ENCODE measurements at regions not wholly inside any gene's neighbourhood (a gene's known extent, or its start where the extent isn't known, plus 50 kb on each side); places are given as distances from the start of the nearest gene placed in this dataset.
"Not testable (repeated sequence)": the region's sequence is repeated elsewhere in the genome, so short reads cannot be mapped to it uniquely, and the experiment has no call there.

DNA sequence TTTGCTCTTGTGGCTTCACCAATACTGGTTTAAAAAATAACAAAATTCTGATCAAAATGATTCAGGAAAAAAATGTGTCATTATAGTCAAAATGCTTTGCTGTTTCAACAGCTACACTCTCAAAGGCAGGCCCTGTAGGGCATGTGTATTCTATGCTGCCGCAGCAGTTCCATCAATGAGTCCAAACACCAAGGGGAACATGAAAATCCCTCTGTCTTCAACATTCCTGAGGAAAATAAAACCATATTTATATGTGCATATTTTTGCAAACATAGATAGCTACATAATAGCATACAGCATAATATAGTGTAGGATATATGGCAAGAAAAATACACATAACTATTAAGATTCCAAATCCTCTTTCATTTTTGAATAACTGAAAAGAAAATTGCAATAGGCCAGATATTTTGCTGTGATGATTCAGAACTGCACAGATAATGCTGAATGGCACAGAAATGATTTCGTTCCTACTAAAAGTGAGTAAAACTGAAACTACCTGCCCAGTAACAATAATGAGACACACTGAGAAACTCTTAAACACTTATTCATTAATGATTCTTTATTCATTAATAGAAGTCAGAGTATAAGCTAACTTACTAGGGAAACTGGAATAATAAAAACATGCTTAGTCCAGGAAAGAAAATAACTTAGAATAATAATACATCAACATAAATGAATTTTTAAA is 343.8 kb downstream of the SUCLG1 start:
- Histone ChIP-seq H3K9ac (ENCODE audit: low read length in 2 of 2) (no peak overlapping the region), H3K9me3 (ENCODE audit: control insufficient read depth in 2 of 2, low read length in 2 of 2) (no peaks in the 10 kb centered on the region), H3K4me3 (ENCODE audit: low read length in 2 of 2) (no peak overlapping the region), H3K36me3 (ENCODE audit: control insufficient read depth in 2 of 2, insufficient read depth in 2 of 2, low read length in 2 of 2) (no peaks in the 10 kb centered on the region), H3K4me1 (ENCODE audit: control insufficient read depth, insufficient read depth, low read length) (no peaks in the 10 kb centered on the region), H3K27me3 (ENCODE audit: control insufficient read depth in 1 of 2, insufficient read depth in 2 of 2, low read length in 2 of 2) (no peaks in the 10 kb centered on the region), H3K27ac (ENCODE audit: low read length) (no peak overlapping the region)

DNA sequence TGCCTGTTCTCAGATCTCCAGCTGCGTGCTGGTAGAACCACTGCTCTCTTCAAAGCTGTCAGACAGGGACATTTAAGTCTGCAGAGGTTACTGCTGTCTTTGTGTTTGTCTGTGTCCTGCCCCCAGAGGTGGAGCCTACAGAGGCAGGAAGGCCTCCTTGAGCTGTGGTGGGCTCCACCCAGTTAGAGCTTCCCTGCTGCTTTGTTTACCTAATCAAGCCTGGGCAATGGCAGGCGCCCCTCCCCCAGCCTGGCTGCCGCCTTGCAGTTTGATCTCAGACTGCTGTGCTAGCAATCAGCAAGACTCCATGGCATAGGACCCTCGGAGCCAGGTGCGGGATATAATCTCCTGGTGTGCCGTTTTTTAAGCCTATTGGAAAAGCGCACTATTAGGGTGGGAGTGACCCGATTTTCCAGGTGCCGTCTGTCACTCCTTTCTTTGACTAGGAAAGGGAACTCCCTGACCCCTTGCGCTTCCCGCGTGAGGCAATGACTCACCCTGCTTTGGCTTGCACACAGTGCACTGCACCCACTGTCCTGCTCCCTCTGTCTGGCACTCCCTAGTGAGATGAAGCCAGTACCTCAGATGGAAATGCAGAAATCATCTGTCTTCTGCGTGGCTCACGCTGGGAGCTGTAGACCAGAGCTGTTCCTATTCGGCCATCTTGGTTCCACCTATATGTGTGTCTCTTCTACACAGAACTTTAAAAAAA is 355.1 kb downstream of the SUCLG1 start:
- H3K36me3 ChIP-seq (ENCODE audit: control insufficient read depth in 2 of 2, insufficient read depth in 2 of 2, low read length in 2 of 2); H3K4me1 ChIP-seq (ENCODE audit: control insufficient read depth, insufficient read depth, low read length); H3K4me3 ChIP-seq (ENCODE audit: low read length in 2 of 2): not testable (repeated sequence)

GRCh38 chr2:84102274-84102673 is 356.8 kb downstream of the SUCLG1 start:
- Histone ChIP-seq H3K9ac (ENCODE audit: low read length in 2 of 2) (no peak overlapping the region), H3K27ac (ENCODE audit: low read length) (no peak overlapping the region), H3K4me3 (ENCODE audit: low read length in 2 of 2) (no peak overlapping the region), H3K36me3 (ENCODE audit: control insufficient read depth in 2 of 2, insufficient read depth in 2 of 2, low read length in 2 of 2) (no peaks in the 10 kb centered on the region), H3K4me1 (ENCODE audit: control insufficient read depth, insufficient read depth, low read length) (no peaks in the 10 kb centered on the region), H3K27me3 (ENCODE audit: control insufficient read depth in 1 of 2, insufficient read depth in 2 of 2, low read length in 2 of 2) (no peaks in the 10 kb centered on the region), H3K9me3 (ENCODE audit: control insufficient read depth in 2 of 2, low read length in 2 of 2) (peaks cover 0 to 8% of the 10 kb centered on the region in 2 donors)

More for the DNA sequence above, 355.1 kb downstream of the SUCLG1 start:
- H3K9me3 ChIP-seq (ENCODE audit: control insufficient read depth in 2 of 2, low read length in 2 of 2); H3K9ac ChIP-seq (ENCODE audit: low read length in 2 of 2); H3K27me3 ChIP-seq (ENCODE audit: control insufficient read depth in 1 of 2, insufficient read depth in 2 of 2, low read length in 2 of 2); H3K27ac ChIP-seq (ENCODE audit: low read length): not testable (repeated sequence)

DNA sequence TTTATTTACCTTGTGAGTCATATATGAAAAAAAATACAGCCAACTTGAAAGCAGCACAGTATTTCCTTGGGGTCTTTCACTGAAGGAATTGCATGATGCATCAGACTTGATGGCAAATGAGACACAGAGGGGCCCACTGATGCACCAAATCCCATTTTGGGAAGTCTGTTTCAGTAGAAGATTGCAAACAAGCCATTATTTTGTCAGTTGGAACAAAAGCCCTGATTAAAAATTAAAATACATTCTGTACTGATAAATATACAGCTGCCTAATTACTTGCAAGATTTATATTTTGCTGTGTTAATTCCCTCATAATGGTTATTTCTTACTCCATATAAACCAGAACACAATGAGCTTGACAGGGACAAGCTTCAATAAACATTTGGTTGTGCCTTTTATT is 370.4 kb downstream of the SUCLG1 start:
- peaks cover 0 to 7% of the 10 kb centered on the region in 2 donors for H3K9me3 ChIP-seq (ENCODE audit: control insufficient read depth in 2 of 2, low read length in 2 of 2)
- no peak overlapping the region for H3K27ac ChIP-seq (ENCODE audit: low read length)
- H3K27me3 ChIP-seq (ENCODE audit: control insufficient read depth in 1 of 2, insufficient read depth in 2 of 2, low read length in 2 of 2) = no peaks in the 10 kb centered on the region
- no peaks in the 10 kb centered on the region for H3K4me1 ChIP-seq (ENCODE audit: control insufficient read depth, insufficient read depth, low read length)
- H3K36me3 ChIP-seq (ENCODE audit: control insufficient read depth in 2 of 2, insufficient read depth in 2 of 2, low read length in 2 of 2) = no peaks in the 10 kb centered on the region
- H3K9ac ChIP-seq (ENCODE audit: low read length in 2 of 2) = no peak overlapping the region
- no peak overlapping the region for H3K4me3 ChIP-seq (ENCODE audit: low read length in 2 of 2)

- H3K4me3 ChIP-seq (ENCODE audit: low read length in 2 of 2) = no peak overlapping the region
- H3K9ac ChIP-seq (ENCODE audit: low read length in 2 of 2) = no peak overlapping the region
- no peak overlapping the region for H3K27ac ChIP-seq (ENCODE audit: low read length)
- no peaks in the 10 kb centered on the region for H3K27me3 ChIP-seq (ENCODE audit: control insufficient read depth in 1 of 2, insufficient read depth in 2 of 2, low read length in 2 of 2)
- H3K4me1 ChIP-seq (ENCODE audit: control insufficient read depth, insufficient read depth, low read length) = no peaks in the 10 kb centered on the region
- H3K36me3 ChIP-seq (ENCODE audit: control insufficient read depth in 2 of 2, insufficient read depth in 2 of 2, low read length in 2 of 2) = no peaks in the 10 kb centered on the region
- peaks cover 0 to 3% of the 10 kb centered on the region in 2 donors for H3K9me3 ChIP-seq (ENCODE audit: control insufficient read depth in 2 of 2, low read length in 2 of 2)
Measured at GRCh38 chr2:84085562-84085961, 373.5 kb downstream of the SUCLG1 start.

- Histone ChIP-seq H3K4me1 (ENCODE audit: control insufficient read depth, insufficient read depth, low read length) (no peaks in the 10 kb centered on the region), H3K27me3 (ENCODE audit: control insufficient read depth in 1 of 2, insufficient read depth in 2 of 2, low read length in 2 of 2) (no peaks in the 10 kb centered on the region), H3K27ac (ENCODE audit: low read length) (no peak overlapping the region), H3K4me3 (ENCODE audit: low read length in 2 of 2) (no peak overlapping the region), H3K9me3 (ENCODE audit: control insufficient read depth in 2 of 2, low read length in 2 of 2) (peaks cover 0 to 3% of the 10 kb centered on the region in 2 donors), H3K9ac (ENCODE audit: low read length in 2 of 2) (no peak overlapping the region), H3K36me3 (ENCODE audit: control insufficient read depth in 2 of 2, insufficient read depth in 2 of 2, low read length in 2 of 2) (no peaks in the 10 kb centered on the region)
Measured at GRCh38 chr2:84084856-84085255, 374.2 kb downstream of the SUCLG1 start.

GRCh38 chr2:84083984-84084383 is 375.1 kb downstream of the SUCLG1 start:
- Histone ChIP-seq H3K4me1 (ENCODE audit: control insufficient read depth, insufficient read depth, low read length) (no peaks in the 10 kb centered on the region), H3K27ac (ENCODE audit: low read length) (no peak overlapping the region), H3K9ac (ENCODE audit: low read length in 2 of 2) (no peak overlapping the region), H3K9me3 (ENCODE audit: control insufficient read depth in 2 of 2, low read length in 2 of 2) (no peaks in the 10 kb centered on the region), H3K36me3 (ENCODE audit: control insufficient read depth in 2 of 2, insufficient read depth in 2 of 2, low read length in 2 of 2) (no peaks in the 10 kb centered on the region), H3K4me3 (ENCODE audit: low read length in 2 of 2) (no peak overlapping the region), H3K27me3 (ENCODE audit: control insufficient read depth in 1 of 2, insufficient read depth in 2 of 2, low read length in 2 of 2) (no peaks in the 10 kb centered on the region)

GRCh38 chr2:84078471-84078870 is 380.6 kb downstream of the SUCLG1 start:
- Histone ChIP-seq H3K36me3 (ENCODE audit: control insufficient read depth in 2 of 2, insufficient read depth in 2 of 2, low read length in 2 of 2) (no peaks in the 10 kb centered on the region), H3K9ac (ENCODE audit: low read length in 2 of 2) (no peak overlapping the region), H3K4me1 (ENCODE audit: control insufficient read depth, insufficient read depth, low read length) (no peaks in the 10 kb centered on the region), H3K9me3 (ENCODE audit: control insufficient read depth in 2 of 2, low read length in 2 of 2) (no peaks in the 10 kb centered on the region), H3K4me3 (ENCODE audit: low read length in 2 of 2) (no peak overlapping the region), H3K27ac (ENCODE audit: low read length) (no peak overlapping the region), H3K27me3 (ENCODE audit: control insufficient read depth in 1 of 2, insufficient read depth in 2 of 2, low read length in 2 of 2) (no peaks in the 10 kb centered on the region)

DNA sequence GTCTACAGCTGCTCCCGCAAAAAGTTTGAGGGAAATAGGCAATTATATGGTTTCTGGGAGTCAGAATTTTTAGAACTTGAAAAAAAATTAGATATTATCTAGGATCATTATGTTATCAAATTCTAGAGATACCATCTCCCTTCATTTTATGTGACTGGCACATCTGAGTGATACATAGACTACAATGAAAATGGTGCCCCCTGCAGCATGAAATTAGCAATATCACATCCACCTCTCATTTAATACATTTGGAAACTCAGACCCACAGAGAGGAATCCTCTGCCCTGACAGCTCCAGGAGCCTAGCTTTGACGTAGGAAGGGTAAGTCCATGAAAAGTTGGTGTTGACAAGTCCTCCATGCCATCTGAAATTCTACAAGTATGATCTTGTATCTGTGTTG is 381.6 kb downstream of the SUCLG1 start:
- H3K36me3 ChIP-seq (ENCODE audit: control insufficient read depth in 2 of 2, insufficient read depth in 2 of 2, low read length in 2 of 2) = no peaks in the 10 kb centered on the region
- no peak overlapping the region for H3K4me3 ChIP-seq (ENCODE audit: low read length in 2 of 2)
- H3K9me3 ChIP-seq (ENCODE audit: control insufficient read depth in 2 of 2, low read length in 2 of 2) = no peaks in the 10 kb centered on the region
- no peaks in the 10 kb centered on the region for H3K4me1 ChIP-seq (ENCODE audit: control insufficient read depth, insufficient read depth, low read length)
- H3K27ac ChIP-seq (ENCODE audit: low read length) = no peak overlapping the region
- H3K9ac ChIP-seq (ENCODE audit: low read length in 2 of 2) = no peak overlapping the region
- no peaks in the 10 kb centered on the region for H3K27me3 ChIP-seq (ENCODE audit: control insufficient read depth in 1 of 2, insufficient read depth in 2 of 2, low read length in 2 of 2)

GRCh38 chr2:84071050-84071449 is 388.0 kb downstream of the SUCLG1 start:
- H3K9ac ChIP-seq (ENCODE audit: low read length in 2 of 2) = no peak overlapping the region
- H3K27me3 ChIP-seq (ENCODE audit: control insufficient read depth in 1 of 2, insufficient read depth in 2 of 2, low read length in 2 of 2) = no peaks in the 10 kb centered on the region
- H3K27ac ChIP-seq (ENCODE audit: low read length) = no peak overlapping the region
- H3K9me3 ChIP-seq (ENCODE audit: control insufficient read depth in 2 of 2, low read length in 2 of 2) = no peaks in the 10 kb centered on the region
- H3K36me3 ChIP-seq (ENCODE audit: control insufficient read depth in 2 of 2, insufficient read depth in 2 of 2, low read length in 2 of 2) = no peaks in the 10 kb centered on the region
- no peak overlapping the region for H3K4me3 ChIP-seq (ENCODE audit: low read length in 2 of 2)
- no peaks in the 10 kb centered on the region for H3K4me1 ChIP-seq (ENCODE audit: control insufficient read depth, insufficient read depth, low read length)

DNA sequence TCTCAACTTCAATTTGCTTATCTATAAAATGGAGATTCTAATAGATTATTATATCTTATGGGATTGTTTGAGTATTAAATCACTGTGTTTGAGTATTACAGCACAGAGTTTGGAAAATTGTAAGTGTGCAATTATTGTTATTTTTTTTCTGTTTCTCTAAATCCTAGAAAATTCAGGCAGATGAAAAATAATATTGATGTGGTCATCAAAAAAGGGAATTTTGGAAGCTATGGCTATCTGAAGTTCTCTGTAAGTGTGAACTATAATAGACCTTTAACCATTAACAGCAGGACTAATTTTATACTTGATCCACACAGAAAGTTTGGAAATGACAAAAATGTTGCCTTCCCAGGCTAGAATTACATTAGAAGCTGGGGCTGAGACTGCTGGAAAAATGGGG is 393.2 kb downstream of the SUCLG1 start:
- no peaks in the 10 kb centered on the region for H3K27me3 ChIP-seq (ENCODE audit: control insufficient read depth in 1 of 2, insufficient read depth in 2 of 2, low read length in 2 of 2)
- H3K4me3 ChIP-seq (ENCODE audit: low read length in 2 of 2) = no peak overlapping the region
- no peaks in the 10 kb centered on the region for H3K36me3 ChIP-seq (ENCODE audit: control insufficient read depth in 2 of 2, insufficient read depth in 2 of 2, low read length in 2 of 2)
- no peak overlapping the region for H3K27ac ChIP-seq (ENCODE audit: low read length)
- no peak overlapping the region for H3K9ac ChIP-seq (ENCODE audit: low read length in 2 of 2)
- H3K4me1 ChIP-seq (ENCODE audit: control insufficient read depth, insufficient read depth, low read length) = no peaks in the 10 kb centered on the region
- no peaks in the 10 kb centered on the region for H3K9me3 ChIP-seq (ENCODE audit: control insufficient read depth in 2 of 2, low read length in 2 of 2)

All from stomach smooth muscle (tissue), 2 donors.